NOMO-1 treated with DMSO at 0.1 percent for 48 hours (cell line): ENCODE measurements at regions not wholly inside any gene's neighbourhood (a gene's known extent, or its start where the extent isn't known, plus 50 kb on each side); places are given as distances from the start of the nearest gene placed in this dataset.
"Not testable (repeated sequence)": the region's sequence is repeated elsewhere in the genome, so short reads cannot be mapped to it uniquely, and the experiment has no call there.

Source experiments
- DNase-seq: peaks from one replicate; lab custom pipeline; 2025; ENCODE audit not compliant: unreplicated experiment; lab: John Stamatoyannopoulos, UW

DNA sequence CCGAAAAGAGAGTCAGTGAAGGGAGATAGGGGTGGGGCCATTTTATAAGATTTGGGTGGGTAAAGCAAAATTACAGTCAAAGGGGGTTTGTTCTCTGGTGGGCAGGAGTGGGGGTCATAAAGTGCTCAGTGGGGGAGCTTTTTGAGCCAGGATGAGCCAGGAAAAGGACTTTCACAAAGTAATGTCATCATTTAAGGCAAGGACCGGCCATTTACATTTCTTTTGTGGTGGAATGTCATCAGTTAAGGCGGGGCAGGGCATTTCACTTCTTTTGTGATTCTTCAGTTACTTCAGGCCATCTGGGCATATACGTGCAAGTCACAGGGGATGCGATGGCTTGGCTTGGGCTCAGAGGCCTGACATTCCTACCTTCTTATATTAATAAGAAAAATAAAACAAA, 511.6 kb downstream of the GRIN2A start:
- DNase-seq: not testable (repeated sequence)

- not testable (repeated sequence) for DNase-seq
These were observed 505.5 kb downstream of the GRIN2A start for GRCh38 chr16:9676560-9677300.

DNA sequence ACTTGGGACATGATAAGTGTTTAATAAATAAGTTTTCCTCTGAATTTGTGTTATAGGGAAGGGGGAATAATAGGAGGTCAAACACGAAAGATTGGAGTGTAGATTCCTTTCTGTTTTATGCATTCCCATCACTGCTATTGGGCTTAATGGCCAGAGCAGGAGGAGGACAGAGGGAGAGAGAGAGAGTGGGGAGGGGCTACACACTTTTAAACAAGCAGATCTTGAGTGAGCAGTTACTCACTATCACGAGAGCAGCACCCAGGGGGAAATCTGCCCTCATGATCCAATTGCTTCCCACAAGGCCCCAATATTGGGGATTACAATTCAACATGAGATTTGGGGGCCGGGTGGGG, 505.0 kb downstream of the GRIN2A start:
- no peak for DNase-seq

- DNase-seq: no peak
These were observed 502.9 kb downstream of the GRIN2A start for GRCh38 chr16:9679213-9679767.

GRCh38 chr16:9680019-9680655, 502.1 kb downstream of the GRIN2A start:
- no peak for DNase-seq

DNA sequence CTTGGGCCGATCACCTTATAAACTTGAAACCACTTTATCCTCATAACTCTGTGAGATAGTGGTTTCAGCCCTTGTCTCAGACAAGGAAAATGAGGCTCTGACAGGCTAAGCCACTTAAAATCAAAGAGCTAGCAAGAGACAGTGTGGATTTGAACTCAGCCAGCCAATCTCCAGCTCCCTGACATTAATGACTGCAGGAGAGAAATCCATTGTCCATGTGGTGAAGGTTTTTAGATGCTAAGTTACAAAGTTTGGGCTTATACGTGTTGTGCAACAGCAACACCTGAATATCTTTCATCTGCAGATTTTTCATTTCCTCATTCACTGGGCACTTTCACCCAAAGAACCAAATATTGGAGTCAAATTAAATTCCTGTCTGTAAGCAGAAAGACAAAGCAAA, 501.3 kb downstream of the GRIN2A start:
- DNase-seq: no peak

DNA sequence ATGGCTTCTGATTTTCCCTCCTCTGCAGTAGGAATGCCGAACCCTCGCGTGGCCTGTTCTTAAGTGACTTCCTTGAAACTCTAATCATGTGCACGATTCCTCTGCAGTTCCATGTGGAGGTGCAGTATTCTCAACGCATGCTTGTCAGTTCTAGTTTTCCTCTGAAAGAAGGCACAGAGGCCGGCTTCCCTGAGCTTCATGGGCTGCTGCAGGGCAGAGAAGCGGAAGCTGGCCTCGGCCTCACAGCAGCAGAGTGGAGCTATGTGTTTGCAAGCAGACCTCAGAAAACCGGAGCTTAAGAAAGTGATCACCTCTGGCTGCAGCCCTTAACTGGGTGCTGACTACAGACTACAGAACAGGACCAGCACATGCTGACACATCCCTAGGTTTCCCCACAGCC, 500.7 kb downstream of the GRIN2A start:
- no peak for DNase-seq

- DNase-seq: no peak
These were observed 499.9 kb downstream of the GRIN2A start for GRCh38 chr16:9682320-9682719.

DNA sequence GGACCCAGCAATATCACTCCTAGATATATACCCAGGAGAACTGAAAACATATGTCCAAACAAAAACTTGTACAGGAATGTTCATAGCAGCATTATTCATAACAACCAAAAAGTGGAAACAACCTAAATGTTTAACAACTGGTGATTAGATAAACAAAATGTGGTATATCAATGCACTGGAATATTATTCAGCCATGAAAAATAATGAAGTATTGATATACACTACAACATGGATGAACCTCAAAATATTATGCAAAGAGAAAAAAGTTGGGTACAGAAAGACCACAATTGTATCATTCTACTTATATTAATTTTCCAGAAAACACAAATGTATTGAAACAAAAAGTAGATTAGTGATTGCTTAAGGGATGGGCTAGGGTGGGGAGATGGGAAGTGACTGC, 498.6 kb downstream of the GRIN2A start:
- no peak for DNase-seq

DNA sequence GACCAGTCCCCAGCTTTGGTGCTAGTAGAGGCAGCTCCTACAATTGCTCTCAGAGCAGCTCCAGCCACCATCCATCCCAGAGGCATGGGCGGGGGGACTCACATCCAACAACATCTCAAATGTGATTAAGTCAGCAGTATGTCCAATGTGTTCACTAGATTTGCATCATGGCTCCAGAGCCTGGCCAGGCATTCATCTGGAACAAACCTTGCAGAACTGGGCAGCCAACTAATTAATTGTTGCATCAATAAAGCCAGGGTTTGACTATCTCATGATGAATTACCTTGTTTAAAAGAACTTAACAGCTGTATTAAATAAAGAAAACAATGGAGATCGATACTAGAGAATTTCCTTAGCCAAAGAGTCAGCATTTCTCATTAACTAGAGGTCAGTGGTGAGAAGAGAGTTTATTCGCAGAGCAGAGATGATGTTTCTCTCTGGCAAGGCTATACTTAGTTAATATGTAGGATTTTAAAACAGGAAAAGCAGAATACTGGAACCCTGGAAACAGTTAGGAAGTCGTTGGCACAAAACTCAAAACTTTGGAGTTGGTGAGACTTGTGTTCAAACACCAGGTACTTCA, 494.4 kb downstream of the GRIN2A start:
- no peak for DNase-seq

DNA sequence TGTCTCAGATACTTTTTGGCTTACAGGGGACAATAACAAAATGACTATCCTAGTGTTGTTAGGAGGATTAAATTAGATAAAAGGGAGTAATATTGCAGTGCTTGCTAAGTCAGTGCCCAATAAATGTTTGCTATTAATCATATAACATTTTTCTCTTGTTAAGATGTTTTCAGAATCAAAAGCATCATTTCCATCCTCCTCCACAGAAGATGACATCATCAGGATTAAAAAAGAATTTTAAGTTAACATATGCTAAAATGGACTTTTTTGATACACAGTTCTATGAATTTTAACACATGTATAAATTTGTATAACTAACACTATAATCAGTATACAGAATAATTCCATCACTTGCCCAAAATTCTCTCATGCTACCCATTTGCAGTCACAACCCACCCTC, 492.6 kb downstream of the GRIN2A start:
- no peak for DNase-seq

- no peak for DNase-seq
These were observed 487.1 kb downstream of the GRIN2A start for GRCh38 chr16:9695152-9695551.
